ENCODE measurements at regions not wholly inside any gene's neighbourhood (a gene's known extent, or its start where the extent isn't known, plus 50 kb on each side); places are given as distances from the start of the nearest gene placed in this dataset.
A peak's percentile ranks its signal among the peaks of the same experiment; 100 is the strongest.

GRCh38 chr6:15796844-15797243 lies 134.0 kb upstream of the DTNBP1 start:
- peaks cover 0 to 2% of the 10 kb centered on the region in 2 donors for H3K9me3 ChIP-seq (replicated peaks in 1 of 2; ENCODE audit: control insufficient read depth in 2 of 2, insufficient read depth in 1 of 2, low read depth in 1 of 2, low read length in 2 of 2)
- WGBS, 2 donors (ENCODE audit: extremely low coverage in 2 of 2, insufficient read length in 2 of 2, insufficient replicate concordance in 1 of 2) = no CpG with 5 or more reads among the region's 5 CpGs
- no peak overlapping the region for H3K18ac ChIP-seq (ENCODE audit: low read length)

GRCh38 chr6:15796130-15796771 lies 133.4 kb upstream of the DTNBP1 start:
- Histone ChIP-seq H2BK12ac (ENCODE audit: low read length) (no peak overlapping the region), H3K27me3 (ENCODE audit: control insufficient read depth in 3 of 3, insufficient read depth in 3 of 3, low read depth in 1 of 3, low read length in 3 of 3) (no peaks in the 10 kb centered on the region), H3K18ac (ENCODE audit: low read length) (peak overlapping the region; percentile 29), H3K4me1 (ENCODE audit: control insufficient read depth in 2 of 2, insufficient read depth in 1 of 2, low read depth in 1 of 2, low read length in 2 of 2) (no peaks in the 10 kb centered on the region), H3K27ac (replicated peaks; ENCODE audit: low read length) (no peak overlapping the region), H3K23ac (ENCODE audit: low read depth, low read length, poor library complexity) (no peak overlapping the region), H2AK5ac (ENCODE audit: low read depth, low read length) (peak overlapping the region; percentile 38), H3K4ac (ENCODE audit: low read length) (no peak overlapping the region), H3K36me3 (replicated peaks in 1 of 2; ENCODE audit: control insufficient read depth in 2 of 2, insufficient read depth in 2 of 2, low read length in 2 of 2) (no peaks in the 10 kb centered on the region), H3K4me2 (ENCODE audit: insufficient read depth, low read length, poor library complexity, severe bottlenecking) (no peak overlapping the region), H2BK120ac (ENCODE audit: low read depth, low read length) (no peak overlapping the region), H3K4me3 (ENCODE audit: low read length in 2 of 2) (no peak overlapping the region), H2BK15ac (ENCODE audit: low read length) (no peak overlapping the region), H3K79me1 (ENCODE audit: low read depth, low read length) (peaks cover 3% of the 10 kb centered on the region), H4K8ac (ENCODE audit: low read depth, low read length) (no peak overlapping the region), H3K9me3 (replicated peaks in 1 of 2; ENCODE audit: control insufficient read depth in 2 of 2, insufficient read depth in 1 of 2, low read depth in 1 of 2, low read length in 2 of 2) (peaks cover 0 to 2% of the 10 kb centered on the region in 2 donors), H4K91ac (ENCODE audit: low read depth, low read length, poor library complexity) (no peak overlapping the region), H3K9ac (ENCODE audit: low read depth, low read length, poor library complexity) (no peak overlapping the region), H2BK5ac (ENCODE audit: low read length) (no peak overlapping the region), H2AFZ (ENCODE audit: low read length) (no peak overlapping the region), H3K14ac (ENCODE audit: low read length) (no peak overlapping the region)
- DNase-seq (ENCODE audit: low spot score) = no peak
- WGBS, 2 donors (ENCODE audit: extremely low coverage in 2 of 2, insufficient read length in 2 of 2, insufficient replicate concordance in 1 of 2) = no CpG with 5 or more reads among the region's 7 CpGs

More at GRCh38 chr6:15796844-15797243, 134.0 kb upstream of the DTNBP1 start:
- no peak overlapping the region for H2BK120ac ChIP-seq (ENCODE audit: low read depth, low read length)
- no peak overlapping the region for H3K9ac ChIP-seq (ENCODE audit: low read depth, low read length, poor library complexity)
- H3K27ac ChIP-seq (replicated peaks; ENCODE audit: low read length) = no peak overlapping the region
- no peaks in the 10 kb centered on the region for H3K36me3 ChIP-seq (replicated peaks in 1 of 2; ENCODE audit: control insufficient read depth in 2 of 2, insufficient read depth in 2 of 2, low read length in 2 of 2)
- no peak overlapping the region for H2BK12ac ChIP-seq (ENCODE audit: low read length)
- no peak overlapping the region for H3K4ac ChIP-seq (ENCODE audit: low read length)
- no peak overlapping the region for H2BK5ac ChIP-seq (ENCODE audit: low read length)
- no peak overlapping the region for H4K8ac ChIP-seq (ENCODE audit: low read depth, low read length)
- no peak overlapping the region for H3K23ac ChIP-seq (ENCODE audit: low read depth, low read length, poor library complexity)
- H3K4me2 ChIP-seq (ENCODE audit: insufficient read depth, low read length, poor library complexity, severe bottlenecking) = no peak overlapping the region
- H3K14ac ChIP-seq (ENCODE audit: low read length) = no peak overlapping the region
- H3K4me1 ChIP-seq (ENCODE audit: control insufficient read depth in 2 of 2, insufficient read depth in 1 of 2, low read depth in 1 of 2, low read length in 2 of 2) = no peaks in the 10 kb centered on the region
- no peak overlapping the region for H2AFZ ChIP-seq (ENCODE audit: low read length)
- no peak overlapping the region for H2AK5ac ChIP-seq (ENCODE audit: low read depth, low read length)
- no peak for DNase-seq (ENCODE audit: low spot score)
- H4K91ac ChIP-seq (ENCODE audit: low read depth, low read length, poor library complexity) = no peak overlapping the region
- no peak overlapping the region for H3K4me3 ChIP-seq (ENCODE audit: low read length in 2 of 2)
- peaks cover 3% of the 10 kb centered on the region for H3K79me1 ChIP-seq (ENCODE audit: low read depth, low read length)
- no peaks in the 10 kb centered on the region for H3K27me3 ChIP-seq (ENCODE audit: control insufficient read depth in 3 of 3, insufficient read depth in 3 of 3, low read depth in 1 of 3, low read length in 3 of 3)
- no peak overlapping the region for H2BK15ac ChIP-seq (ENCODE audit: low read length)

- Histone ChIP-seq H3K14ac (ENCODE audit: low read length) (no peak overlapping the region), H2BK5ac (ENCODE audit: low read length) (no peak overlapping the region), H3K4me1 (ENCODE audit: control insufficient read depth in 2 of 2, insufficient read depth in 1 of 2, low read depth in 1 of 2, low read length in 2 of 2) (no peaks in the 10 kb centered on the region), H3K4me3 (ENCODE audit: low read length in 2 of 2) (no peak overlapping the region), H2AFZ (ENCODE audit: low read length) (no peak overlapping the region), H2BK12ac (ENCODE audit: low read length) (no peak overlapping the region), H4K8ac (ENCODE audit: low read depth, low read length) (no peak overlapping the region), H3K23ac (ENCODE audit: low read depth, low read length, poor library complexity) (no peak overlapping the region), H3K4ac (ENCODE audit: low read length) (no peak overlapping the region), H3K36me3 (replicated peaks in 1 of 2; ENCODE audit: control insufficient read depth in 2 of 2, insufficient read depth in 2 of 2, low read length in 2 of 2) (no peaks in the 10 kb centered on the region), H2BK120ac (ENCODE audit: low read depth, low read length) (no peak overlapping the region), H3K27me3 (ENCODE audit: control insufficient read depth in 3 of 3, insufficient read depth in 3 of 3, low read depth in 1 of 3, low read length in 3 of 3) (no peaks in the 10 kb centered on the region), H3K27ac (replicated peaks; ENCODE audit: low read length) (no peak overlapping the region), H3K9me3 (replicated peaks in 1 of 2; ENCODE audit: control insufficient read depth in 2 of 2, insufficient read depth in 1 of 2, low read depth in 1 of 2, low read length in 2 of 2) (peaks cover 0 to 2% of the 10 kb centered on the region in 2 donors), H3K9ac (ENCODE audit: low read depth, low read length, poor library complexity) (no peak overlapping the region), H3K4me2 (ENCODE audit: insufficient read depth, low read length, poor library complexity, severe bottlenecking) (no peak overlapping the region), H2AK5ac (ENCODE audit: low read depth, low read length) (no peak overlapping the region), H3K79me1 (ENCODE audit: low read depth, low read length) (peaks cover 3% of the 10 kb centered on the region), H4K91ac (ENCODE audit: low read depth, low read length, poor library complexity) (no peak overlapping the region), H2BK15ac (ENCODE audit: low read length) (no peak overlapping the region), H3K18ac (ENCODE audit: low read length) (no peak overlapping the region)
- no peak for DNase-seq (ENCODE audit: low spot score)
These were observed 131.0 kb upstream of the DTNBP1 start for GRCh38 chr6:15793826-15794225.

GRCh38 chr6:15793288-15793687 lies 130.5 kb upstream of the DTNBP1 start:
- H3K23ac ChIP-seq (ENCODE audit: low read depth, low read length, poor library complexity) = no peak overlapping the region
- H3K79me1 ChIP-seq (ENCODE audit: low read depth, low read length) = peaks cover 3% of the 10 kb centered on the region
- H4K8ac ChIP-seq (ENCODE audit: low read depth, low read length) = no peak overlapping the region
- no peak overlapping the region for H2AK5ac ChIP-seq (ENCODE audit: low read depth, low read length)
- peaks cover 0 to under 1% of the 10 kb centered on the region in 2 donors for H3K9me3 ChIP-seq (replicated peaks in 1 of 2; ENCODE audit: control insufficient read depth in 2 of 2, insufficient read depth in 1 of 2, low read depth in 1 of 2, low read length in 2 of 2)
- no peaks in the 10 kb centered on the region for H3K4me1 ChIP-seq (ENCODE audit: control insufficient read depth in 2 of 2, insufficient read depth in 1 of 2, low read depth in 1 of 2, low read length in 2 of 2)
- H3K9ac ChIP-seq (ENCODE audit: low read depth, low read length, poor library complexity) = no peak overlapping the region
- no peak overlapping the region for H2BK5ac ChIP-seq (ENCODE audit: low read length)
- H3K4me2 ChIP-seq (ENCODE audit: insufficient read depth, low read length, poor library complexity, severe bottlenecking) = no peak overlapping the region
- no peak overlapping the region for H2AFZ ChIP-seq (ENCODE audit: low read length)
- H2BK15ac ChIP-seq (ENCODE audit: low read length) = no peak overlapping the region
- no peak overlapping the region for H3K4ac ChIP-seq (ENCODE audit: low read length)
- WGBS, 2 donors (ENCODE audit: extremely low coverage in 2 of 2, insufficient read length in 2 of 2, insufficient replicate concordance in 1 of 2) = no CpG with 5 or more reads among the region's 4 CpGs
- H3K14ac ChIP-seq (ENCODE audit: low read length) = no peak overlapping the region
- DNase-seq (ENCODE audit: low spot score) = no peak
- no peak overlapping the region for H2BK12ac ChIP-seq (ENCODE audit: low read length)
- no peak overlapping the region for H3K4me3 ChIP-seq (ENCODE audit: low read length in 2 of 2)
- no peak overlapping the region for H3K18ac ChIP-seq (ENCODE audit: low read length)
- no peak overlapping the region for H3K27ac ChIP-seq (replicated peaks; ENCODE audit: low read length)
- H3K36me3 ChIP-seq (replicated peaks in 1 of 2; ENCODE audit: control insufficient read depth in 2 of 2, insufficient read depth in 2 of 2, low read length in 2 of 2) = no peaks in the 10 kb centered on the region
- H2BK120ac ChIP-seq (ENCODE audit: low read depth, low read length) = no peak overlapping the region
- no peak overlapping the region for H4K91ac ChIP-seq (ENCODE audit: low read depth, low read length, poor library complexity)
- H3K27me3 ChIP-seq (ENCODE audit: control insufficient read depth in 3 of 3, insufficient read depth in 3 of 3, low read depth in 1 of 3, low read length in 3 of 3) = no peaks in the 10 kb centered on the region
